ENCODE measurements at regions not wholly inside any gene's neighbourhood (a gene's known extent, or its start where the extent isn't known, plus 50 kb on each side); places are given as distances from the start of the nearest gene placed in this dataset.

DNA sequence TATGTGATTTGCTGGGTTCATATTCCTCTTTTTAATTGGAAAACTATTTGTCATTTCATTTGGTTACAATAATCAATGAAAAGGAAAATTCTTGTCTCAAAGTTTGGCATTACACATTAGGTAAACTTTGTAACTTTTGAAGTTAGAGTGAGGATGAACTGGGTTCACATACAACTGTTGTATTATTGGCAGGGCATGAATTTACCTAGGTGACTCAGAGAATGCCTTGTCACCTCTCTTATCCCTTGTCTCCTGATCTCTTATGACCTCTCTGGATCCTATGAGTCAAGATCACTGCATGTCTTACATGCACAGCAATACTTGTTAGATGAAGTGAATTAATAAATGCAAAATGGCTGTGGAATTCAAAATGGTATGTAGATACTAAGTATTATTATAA lies 563.4 kb upstream of the GCFC2 start:
- no peak for ATAC-seq
- no peak for DNase-seq (ENCODE audit: low spot score)

DNA sequence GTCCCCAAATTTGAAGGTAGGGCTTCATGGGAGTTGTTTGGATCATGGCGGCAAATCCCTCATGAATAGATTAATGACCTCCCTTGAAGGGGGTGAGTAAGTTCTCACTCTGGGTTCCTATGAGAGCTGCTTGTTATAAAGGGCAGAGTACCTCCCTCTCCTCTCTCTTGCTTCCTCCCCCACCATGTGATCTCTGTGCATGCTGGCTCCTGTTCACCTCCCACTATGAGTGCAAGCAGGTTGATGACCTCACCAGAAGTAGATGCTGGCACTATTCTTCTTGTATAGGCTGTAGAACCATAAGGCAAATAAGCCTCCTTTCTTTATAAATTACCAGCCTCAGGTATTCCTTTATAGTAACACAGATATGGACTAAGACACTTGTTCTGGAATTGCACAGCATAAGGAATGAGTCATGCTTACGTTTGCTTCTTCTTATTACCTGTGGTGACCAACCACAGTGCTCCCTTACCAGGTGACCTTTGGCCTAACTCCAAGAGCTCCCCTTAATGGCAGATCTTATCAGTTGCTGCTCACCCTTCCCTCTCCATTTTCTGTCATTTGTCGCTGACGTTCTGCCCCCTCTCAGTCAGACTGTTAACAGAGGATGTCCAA lies 559.5 kb upstream of the GCFC2 start:
- no peak for ATAC-seq
- DNase-seq (ENCODE audit: low spot score), result no peak

DNA sequence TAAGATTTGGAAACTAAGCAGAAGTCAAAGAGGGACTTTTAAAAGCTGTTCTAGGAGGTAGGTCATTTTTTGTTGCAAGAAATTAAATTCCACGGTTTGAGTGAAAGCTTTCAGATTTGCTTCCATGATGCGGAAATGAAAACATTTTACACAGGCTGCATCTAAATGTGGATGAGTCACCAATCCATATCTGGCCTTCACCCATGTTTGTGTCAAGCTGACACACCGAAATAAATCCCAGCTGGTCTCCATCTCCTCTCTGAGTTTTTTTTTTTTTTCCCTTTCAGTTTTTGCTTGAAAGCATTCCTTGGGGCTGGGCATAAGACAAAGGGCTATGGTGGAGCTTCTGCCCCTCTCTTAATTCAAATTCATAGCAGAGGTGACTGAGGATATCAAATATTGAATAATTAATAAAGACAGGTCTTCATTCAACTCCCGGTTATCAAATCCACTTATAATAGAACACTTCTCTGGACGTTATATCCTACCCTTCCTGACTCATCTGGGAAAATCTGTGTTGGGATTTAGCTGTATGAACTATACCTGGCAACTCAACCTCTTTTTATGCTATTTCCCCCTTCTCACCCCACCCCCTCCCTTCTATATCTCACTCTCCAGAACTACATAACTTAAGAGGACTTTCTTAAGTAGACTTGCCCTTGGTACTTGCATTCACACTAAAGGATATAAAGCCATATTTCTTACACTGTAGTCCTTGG lies 558.3 kb upstream of the GCFC2 start:
- DNase-seq (ENCODE audit: low spot score) (no peak), ATAC-seq (no peak)

DNA sequence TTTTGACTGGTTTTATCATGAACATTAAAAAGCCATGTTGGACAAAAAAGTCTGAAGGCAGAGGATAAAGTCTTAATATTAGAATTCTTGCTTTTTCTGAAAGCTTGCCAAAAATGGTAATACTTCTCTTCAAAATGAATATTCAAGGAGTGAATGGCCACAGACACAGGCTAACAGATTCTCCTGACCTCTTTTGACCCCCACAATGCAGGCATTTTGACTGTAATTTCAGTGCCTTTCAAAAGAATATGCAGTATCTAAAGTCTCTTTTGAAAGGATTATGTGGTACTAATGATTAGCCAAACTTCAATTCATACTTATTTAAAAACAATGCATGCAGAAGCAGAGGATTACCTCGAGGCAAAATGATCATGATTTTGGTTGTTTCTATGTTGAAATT lies 557.8 kb upstream of the GCFC2 start:
- no peak for DNase-seq (ENCODE audit: low spot score)

DNA sequence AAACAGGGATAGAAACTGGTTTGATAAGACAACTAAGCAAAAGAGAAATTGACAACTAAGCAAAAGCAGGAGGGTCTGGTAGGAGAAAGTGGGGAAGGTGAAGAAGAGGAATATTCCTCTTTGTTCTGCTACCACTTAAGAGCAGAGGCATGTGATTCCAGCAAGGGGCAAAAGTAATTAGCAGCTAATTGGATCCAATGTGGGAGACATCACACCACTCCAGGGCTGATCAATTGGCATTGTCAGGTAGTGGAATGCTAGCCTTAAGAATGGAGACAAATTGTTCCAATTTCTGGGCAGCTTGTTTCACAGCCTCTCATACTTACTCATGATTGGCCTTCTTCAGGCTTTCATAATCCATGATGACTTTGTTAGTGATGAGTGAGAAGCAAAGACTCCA lies 547.1 kb upstream of the GCFC2 start:
- DNase-seq (ENCODE audit: low spot score) (no peak), ATAC-seq (no peak)

More for the DNA sequence above, 557.8 kb upstream of the GCFC2 start:
- no peak for ATAC-seq

DNA sequence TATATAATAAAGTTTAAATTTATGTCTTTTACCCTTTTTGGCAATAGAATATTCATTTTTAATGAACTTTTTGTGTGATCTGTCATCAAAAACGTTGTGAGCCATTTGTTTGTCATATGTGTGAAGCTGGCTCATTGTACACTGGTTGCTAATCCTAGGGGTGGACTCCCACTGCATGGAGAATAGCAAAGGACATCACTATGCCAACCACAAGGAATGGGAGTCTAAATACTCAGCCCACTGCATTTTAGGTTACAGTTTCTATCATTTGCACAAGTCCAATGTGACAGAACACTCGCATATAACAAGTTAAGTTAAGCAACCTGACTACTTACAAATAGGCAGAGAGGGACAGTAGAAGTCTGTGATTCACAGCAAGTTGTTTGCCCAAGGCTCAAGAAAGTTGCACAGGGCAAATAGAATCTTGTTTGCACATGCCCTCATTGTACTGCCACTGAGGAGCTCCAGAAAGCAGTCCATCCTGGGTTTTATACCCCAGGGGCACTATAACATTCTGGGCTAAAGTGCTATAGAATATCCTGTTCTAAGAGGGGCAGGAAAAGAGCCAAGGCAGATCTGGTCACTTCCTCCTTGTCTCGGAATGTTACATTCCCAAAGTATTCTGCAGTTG lies 545.9 kb upstream of the GCFC2 start:
- no peak for ATAC-seq
- no peak for DNase-seq (ENCODE audit: low spot score)

DNA sequence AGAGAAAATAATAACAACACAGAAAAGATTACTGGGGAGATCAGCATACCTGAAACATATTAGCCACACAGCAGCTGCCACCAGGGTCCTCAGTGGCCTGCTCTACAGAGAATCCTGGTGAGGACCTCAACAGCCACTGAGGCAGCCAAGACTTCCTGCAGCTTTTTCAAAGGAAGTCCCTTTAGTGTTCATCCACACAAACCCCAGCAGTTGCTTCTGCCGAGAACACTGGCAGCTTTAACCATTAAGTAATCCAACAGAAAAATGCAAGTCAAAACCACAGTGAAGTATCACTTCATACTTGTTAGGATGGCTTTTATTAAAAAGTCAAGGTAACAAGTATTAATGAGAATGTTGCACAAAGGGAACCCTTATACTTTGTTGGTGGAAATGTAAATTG lies 542.0 kb upstream of the GCFC2 start:
- DNase-seq (ENCODE audit: low spot score) (no peak), ATAC-seq (no peak)

DNA sequence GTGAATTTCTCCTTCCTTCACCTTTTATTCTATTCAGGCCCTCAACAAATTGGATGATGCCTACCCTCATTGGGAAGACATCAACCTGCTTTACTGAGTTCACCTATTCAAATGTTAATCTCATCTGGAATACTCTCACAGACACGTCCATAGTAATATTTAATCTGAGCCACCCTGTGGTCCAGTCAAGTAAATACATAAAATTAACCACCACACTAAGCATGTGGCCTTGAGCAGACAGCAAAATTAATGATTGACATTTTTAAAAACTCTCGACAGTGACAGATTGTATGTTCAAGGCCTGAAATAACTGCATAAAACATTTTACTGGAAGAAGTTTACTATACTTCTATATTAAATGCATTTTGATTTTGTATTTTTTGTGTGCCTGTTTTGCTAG lies 540.6 kb upstream of the GCFC2 start:
- ATAC-seq, result no peak
- no peak for DNase-seq (ENCODE audit: low spot score)

DNA sequence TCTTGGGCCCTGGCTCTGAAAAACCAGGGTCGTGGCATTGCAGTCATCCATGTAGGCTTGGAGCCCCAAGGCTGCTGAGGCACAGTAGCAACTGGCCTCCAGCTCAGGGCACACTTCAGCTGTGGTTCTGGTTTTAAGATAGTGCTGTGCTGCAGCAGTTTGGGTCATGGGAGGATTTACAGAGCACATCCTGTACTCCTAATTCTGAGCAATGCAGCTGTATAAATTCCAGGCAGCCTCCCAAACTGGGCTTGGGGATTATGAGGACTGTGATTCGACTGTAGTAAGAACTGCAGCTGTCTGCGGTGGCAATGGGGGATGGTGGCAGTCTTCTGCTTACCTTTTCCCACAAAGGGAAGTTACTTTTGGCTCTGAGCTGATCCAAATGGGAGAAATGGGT lies 536.3 kb upstream of the GCFC2 start:
- DNase-seq (ENCODE audit: low spot score) (no peak), ATAC-seq (no peak)

DNA sequence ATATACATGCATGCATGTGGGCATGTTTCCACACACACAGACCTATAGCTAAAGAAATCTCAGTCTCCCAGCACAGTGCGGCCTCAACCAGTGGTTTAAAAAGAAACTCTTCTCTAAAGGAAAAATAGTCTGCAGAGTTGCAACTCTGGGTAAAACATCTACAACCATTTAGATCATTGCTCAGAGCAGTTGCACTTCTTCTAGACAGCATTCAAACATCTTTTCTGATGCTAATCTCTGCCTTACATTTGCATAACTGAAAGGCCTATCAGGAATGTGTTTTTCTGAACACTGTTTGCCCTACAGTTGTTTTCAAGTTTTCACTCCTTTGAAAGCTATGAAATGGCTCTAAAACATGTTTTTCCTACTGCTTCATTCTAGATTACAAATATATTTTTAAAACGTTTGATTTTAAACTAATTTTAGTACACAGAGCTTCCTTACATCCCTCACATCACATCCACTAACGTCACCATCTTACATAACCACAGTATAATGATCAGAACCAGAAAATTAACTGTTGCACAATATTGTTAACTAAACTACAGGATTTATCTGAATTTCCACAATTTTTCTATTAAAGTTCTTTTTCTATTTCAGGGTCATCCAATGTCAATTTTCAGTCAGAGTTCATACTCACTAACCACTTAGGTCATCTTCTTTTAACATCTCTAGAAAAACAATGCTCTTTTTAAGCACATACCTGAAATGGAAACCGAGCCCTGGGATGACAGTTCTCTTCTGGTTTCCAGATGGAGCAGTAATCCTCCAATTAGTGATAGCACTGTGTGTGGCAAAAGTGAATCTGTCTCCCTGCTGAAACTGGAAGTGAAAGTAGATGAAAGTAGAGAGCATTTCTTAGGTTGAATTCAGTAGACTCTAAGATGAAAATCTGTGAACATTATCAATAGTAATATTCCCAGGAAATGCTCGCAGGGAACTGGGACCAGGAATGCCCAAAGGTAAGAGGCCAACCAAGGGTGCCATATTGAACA lies 501.6 kb upstream of the GCFC2 start:
- ATAC-seq, result no peak

DNA sequence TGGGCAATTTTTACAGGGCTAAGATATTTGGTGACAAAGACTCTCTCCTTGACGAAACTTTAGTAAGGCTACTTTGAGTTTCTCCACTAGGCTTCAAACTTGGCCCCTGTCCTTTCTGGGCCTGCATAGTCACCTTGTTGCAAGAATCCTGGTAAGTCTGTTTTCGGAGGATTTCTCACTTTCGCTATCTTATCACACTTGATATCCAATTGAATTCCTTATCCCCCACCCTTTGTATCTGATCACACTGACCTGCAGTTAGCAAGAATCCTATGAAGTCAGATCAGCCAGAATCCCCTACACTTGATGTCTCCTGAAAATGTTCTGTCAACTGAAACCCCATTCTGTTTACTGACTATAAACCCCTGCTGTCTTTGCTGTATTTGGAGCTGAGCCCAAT lies 499.8 kb upstream of the GCFC2 start:
- ATAC-seq (no peak), DNase-seq (ENCODE audit: low spot score) (no peak)

More for the DNA sequence above, 501.6 kb upstream of the GCFC2 start:
- no peak for DNase-seq (ENCODE audit: low spot score)

DNA sequence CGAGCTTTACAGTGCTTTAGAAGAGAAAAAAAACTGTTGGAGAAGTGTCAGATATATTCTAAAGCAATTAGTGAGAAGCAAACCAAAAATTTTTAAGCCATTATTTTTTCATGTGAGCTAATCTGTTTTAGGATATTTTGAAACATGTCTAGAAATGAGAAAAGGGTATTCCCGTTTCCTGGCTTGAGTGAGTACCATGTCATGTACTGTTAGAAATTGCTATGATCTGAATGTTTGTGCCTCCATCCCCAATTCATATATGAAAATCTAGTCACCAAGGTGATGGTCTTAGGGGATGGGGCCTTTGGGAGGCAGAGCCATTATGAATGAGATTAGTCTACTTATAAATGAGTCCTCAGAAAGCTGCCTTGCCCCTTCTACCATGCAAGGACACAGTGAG lies 493.3 kb upstream of the GCFC2 start:
- ATAC-seq, result no peak
- no peak for DNase-seq (ENCODE audit: low spot score)

DNA sequence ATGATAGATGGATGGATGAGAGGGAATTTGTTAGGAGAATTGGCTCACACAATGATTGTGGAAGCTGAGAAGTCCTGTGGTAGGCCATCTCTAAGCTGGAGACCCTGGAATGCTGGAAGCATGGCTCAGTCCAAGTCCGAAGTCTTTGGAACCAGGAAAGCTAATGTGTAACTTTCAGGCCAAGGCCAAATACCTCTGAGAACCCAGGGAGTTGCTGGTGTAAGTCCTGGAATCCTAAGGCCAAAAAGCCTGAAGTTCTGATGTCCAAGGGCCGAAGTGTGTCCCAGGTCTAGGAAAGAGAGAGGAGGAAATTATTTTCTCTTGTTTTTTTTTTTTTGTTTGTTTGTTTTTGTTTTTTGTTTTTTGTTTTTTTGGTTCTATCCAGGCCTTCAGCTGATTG lies 492.2 kb upstream of the GCFC2 start:
- no peak for ATAC-seq
- no peak for DNase-seq (ENCODE audit: low spot score)

DNA sequence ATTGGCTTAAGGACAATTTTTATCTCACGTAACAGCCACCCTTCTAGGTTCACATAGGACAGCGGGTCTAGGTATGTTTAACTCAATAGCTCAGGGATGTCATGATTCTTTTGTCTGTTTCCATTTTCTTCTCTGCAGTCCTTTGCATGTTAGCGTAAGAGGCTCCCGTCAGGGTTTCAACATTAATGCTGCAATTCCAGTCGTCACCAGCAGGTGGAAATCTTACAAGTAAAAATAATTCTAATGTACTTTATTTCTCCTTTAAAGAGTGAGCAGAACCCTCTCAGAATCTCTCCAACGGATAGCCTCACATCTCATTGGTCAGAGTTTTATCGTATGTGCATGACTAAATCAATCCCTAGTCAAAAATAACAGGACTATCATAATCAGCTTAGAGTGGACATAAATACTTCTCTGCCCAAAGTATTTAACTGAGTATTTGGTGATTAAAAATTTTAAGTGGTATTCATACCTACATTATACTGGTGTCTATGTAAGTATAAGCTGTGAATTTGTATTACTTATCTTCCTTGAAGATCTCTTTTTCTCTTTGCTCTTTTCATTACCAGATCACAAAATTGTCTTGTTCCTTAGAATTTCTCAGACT lies 487.2 kb upstream of the GCFC2 start:
- ATAC-seq, result peak; percentile 84
- peak; percentile 57 for DNase-seq (ENCODE audit: low spot score)

DNA sequence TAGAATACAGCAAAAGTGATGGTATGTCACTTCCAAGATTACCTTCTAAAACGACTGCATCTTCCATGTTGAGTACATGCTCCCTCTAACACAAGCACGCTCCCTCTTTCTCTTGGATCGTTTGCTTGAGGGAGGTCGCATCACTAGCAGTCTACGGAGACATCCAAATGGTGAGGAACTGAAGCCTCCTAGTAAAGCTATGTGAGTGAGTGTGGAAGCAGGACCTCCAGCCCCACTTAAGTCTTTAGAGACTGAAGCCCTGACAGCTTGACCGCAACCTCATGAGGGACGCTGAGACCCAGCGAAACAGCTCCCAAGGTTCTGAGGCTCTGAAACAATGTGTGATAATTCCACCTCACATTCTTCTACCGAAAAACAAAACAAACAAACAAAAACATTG lies 486.7 kb upstream of the GCFC2 start:
- no peak for DNase-seq (ENCODE audit: low spot score)
- no peak for ATAC-seq

DNA sequence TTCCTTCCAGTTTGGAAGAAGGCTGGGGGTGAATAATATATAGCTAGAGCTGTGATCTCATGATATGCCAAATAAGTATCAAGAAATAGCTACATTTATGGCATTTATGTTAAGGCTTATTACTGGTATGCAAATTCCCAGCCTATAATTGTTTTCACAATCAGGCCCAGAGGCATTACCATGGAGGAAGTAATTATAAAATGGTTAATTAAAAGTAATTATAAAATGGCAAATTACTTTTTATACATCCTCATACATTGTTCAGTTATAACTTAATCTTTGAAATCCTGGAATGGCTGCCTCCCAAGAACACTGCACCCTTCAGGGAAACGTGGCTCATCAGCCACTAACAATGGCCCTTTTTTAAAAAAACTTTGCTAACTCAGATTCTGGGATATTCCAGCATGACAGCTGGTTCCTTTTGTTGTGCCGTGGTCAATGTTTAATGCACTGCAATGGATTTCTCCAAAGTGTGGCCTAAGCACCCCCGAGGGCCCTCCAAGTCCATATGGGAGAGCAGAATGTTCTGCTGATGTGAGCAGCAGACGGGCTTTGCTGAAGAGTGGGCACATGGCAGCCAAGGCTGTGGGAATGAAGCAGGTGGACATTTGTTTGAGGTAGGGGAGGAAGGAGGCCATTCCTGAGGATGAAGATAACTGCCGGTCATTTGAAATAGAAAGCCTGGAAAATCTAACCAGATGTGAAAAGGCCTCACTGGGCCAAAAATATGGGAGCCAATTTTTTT lies 483.5 kb upstream of the GCFC2 start:
- DNase-seq (ENCODE audit: low spot score) (no peak), ATAC-seq (no peak)

DNA sequence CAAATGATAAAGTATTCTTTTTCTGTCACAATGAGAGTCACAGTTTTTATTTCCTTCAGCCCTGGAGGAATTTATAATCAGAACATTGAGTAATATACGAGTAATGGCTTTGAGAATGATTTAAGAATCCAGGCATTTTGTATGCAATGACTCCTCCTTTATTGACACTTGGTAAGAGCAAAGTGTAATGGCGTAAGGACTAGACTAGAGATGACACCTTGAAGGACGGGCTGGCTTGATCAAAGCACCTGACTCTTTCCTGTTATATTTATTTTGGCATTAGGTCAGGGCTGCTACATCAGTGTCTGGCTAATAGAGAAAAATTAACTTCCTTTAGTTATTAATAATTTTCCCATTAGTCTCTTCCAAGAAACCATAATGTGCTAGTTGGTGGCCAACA lies 482.4 kb upstream of the GCFC2 start:
- no peak for ATAC-seq
- no peak for DNase-seq (ENCODE audit: low spot score)

DNA sequence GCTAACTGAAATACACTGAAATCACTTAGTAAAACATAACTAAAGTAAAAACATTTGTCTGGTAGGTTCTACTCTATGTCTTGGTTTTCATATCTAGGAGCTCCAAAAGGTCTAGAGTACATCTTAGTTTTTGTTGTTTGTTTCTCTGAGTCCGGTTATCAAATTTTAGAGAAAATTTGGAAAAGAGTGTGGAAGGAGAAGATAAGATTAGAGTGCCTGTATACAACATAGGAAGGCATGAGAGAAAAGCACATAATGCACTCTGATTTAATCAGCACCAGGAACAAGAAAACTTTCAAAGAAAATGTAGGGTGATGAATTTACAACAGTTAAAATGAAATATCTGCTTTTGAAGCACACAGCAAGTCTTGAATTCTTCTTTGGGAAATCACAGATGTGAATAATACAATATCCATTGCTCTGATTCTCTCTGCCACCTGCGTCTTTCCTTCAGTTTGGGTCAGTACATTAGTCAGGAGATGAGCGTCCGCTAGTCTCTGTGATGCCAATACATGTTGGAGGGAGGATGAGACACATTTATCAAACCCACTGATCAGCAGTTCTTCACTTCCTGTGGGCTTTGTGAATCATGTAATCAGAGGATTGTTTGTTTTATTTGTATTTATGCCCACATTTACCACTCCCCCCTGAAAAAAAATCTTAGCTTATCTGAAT lies 477.8 kb upstream of the GCFC2 start:
- no peak for ATAC-seq
- DNase-seq (ENCODE audit: low spot score), result no peak

DNA sequence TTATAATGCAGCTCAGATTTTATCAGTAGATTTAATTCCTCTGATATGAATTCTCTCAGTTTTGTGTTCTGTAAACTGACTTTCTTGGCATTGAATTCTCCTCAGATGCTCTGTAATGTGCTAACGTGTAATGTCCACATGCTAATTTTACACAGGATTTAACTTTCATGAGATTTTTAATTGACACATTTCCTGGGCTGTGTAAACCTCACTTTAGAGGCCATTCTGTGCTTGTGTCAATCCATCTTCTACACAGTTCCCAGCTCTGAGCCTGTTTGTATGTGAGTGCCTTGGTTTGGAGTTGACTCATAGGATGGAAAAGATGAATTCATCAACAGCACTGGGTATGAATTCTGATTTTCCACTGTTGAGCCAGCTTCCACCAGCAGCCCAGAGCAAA lies 476.7 kb upstream of the GCFC2 start:
- no peak for DNase-seq (ENCODE audit: low spot score)
- no peak for ATAC-seq

DNA sequence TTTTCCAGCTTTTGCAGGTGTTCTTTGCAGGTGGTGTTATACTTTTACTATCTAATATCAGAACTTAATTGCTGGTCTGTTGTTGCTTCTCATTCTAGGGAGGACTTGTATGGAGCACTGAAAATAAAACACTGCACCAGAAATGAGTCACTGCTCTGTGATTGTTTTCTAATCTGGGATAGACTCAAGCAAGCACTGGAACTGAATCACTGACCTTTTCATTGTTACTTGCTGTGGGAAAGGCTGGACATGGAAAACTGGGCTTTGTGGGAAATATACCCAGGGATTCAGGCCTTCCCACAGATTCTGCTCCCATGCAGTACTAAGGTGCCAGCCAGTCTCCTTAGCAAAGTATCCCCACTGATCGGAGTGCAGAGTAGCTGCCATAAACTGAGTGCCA lies 470.0 kb upstream of the GCFC2 start:
- no peak for ATAC-seq
- DNase-seq (ENCODE audit: low spot score), result no peak
